PC-3 (cell line): ENCODE measurements at regions not wholly inside any gene's neighbourhood (a gene's known extent, or its start where the extent isn't known, plus 50 kb on each side); places are given as distances from the start of the nearest gene placed in this dataset.

Experiments
- ATAC-seq: fragments of 200-7000 bp; cut with Tn5 transposase; 2 replicates; pipeline ENCODE4 v1.9.1; 2020; ENCODE audit warnings: mild to moderate bottlenecking, moderate library complexity
- BruUV-seq: library from RNA; stranded (reverse); fragments of 400-500 nt; replicated peaks from 2 replicates; lab custom pipeline; 2021; lab: Mats Ljungman, UMichigan
- CTCF ChIA-PET: fragments of 300-600 bp; sonication (Branson Sonifier 250); formaldehyde crosslinking; loops from one replicate; lab custom pipeline; 2022; ENCODE audit warnings: antibody characterized with exemption; lab: Charles Lee
- POLR2A ChIA-PET: fragments of 300-600 bp; sonication (Branson Sonifier 250); formaldehyde crosslinking; loops from one replicate; lab custom pipeline; 2022; ENCODE audit warnings: antibody characterized with exemption; ENCODE audit not compliant: unreplicated experiment; lab: Charles Lee
- DNase-seq: peaks from one replicate; pipeline ENCODE4 v3.0.0-alpha.2; 2015
- H2AFZ ChIP-seq: fragments of 300-600 bp; sonication (generic); 2 replicates; pipeline ENCODE4 v1.6.0; 2016; ENCODE audit warnings: antibody characterized with exemption, low read length
- H3F3A ChIP-seq: fragments of 300-600 bp; sonication (generic); one replicate; pipeline ENCODE4 v1.6.0; 2017; ENCODE audit warnings: antibody characterized with exemption, low read length, control low read depth, mild to moderate bottlenecking; ENCODE audit not compliant: unreplicated experiment
- H3K27ac ChIP-seq: fragments of 300-600 bp; sonication (generic); 2 replicates; pipeline ENCODE4 v1.5.1; 2016; ENCODE audit warnings: mild to moderate bottlenecking, low read length
- H3K27me3 ChIP-seq: fragments of 300-600 bp; sonication (generic); 2 replicates; pipeline ENCODE4 v1.6.1; 2016; ENCODE audit warnings: low read length, mixed read lengths
- H3K36me3 ChIP-seq: fragments of 300-600 bp; sonication (generic); 2 replicates; pipeline ENCODE4 v1.6.1; 2016; ENCODE audit warnings: low read depth, mixed run types, low read length, mixed read lengths
- H3K4me1 ChIP-seq: fragments of 300-600 bp; sonication (generic); 2 replicates; pipeline ENCODE4 v1.5.1; 2016; ENCODE audit warnings: low read length; ENCODE audit not compliant: insufficient read depth
- H3K4me2 ChIP-seq: fragments of 300-600 bp; sonication (generic); 2 replicates; pipeline ENCODE4 v1.6.0; 2016; ENCODE audit warnings: low read length
- H3K4me3 ChIP-seq: fragments of 300-600 bp; sonication (generic); 2 replicates; pipeline ENCODE4 v1.5.1; 2016; ENCODE audit warnings: mild to moderate bottlenecking, low read length, mixed read lengths
- H3K79me2 ChIP-seq: fragments of 300-600 bp; sonication (generic); 2 replicates; pipeline ENCODE4 v1.6.1; 2017; ENCODE audit warnings: low read length, mixed read lengths
- H3K9ac ChIP-seq: fragments of 300-600 bp; sonication (generic); 2 replicates; pipeline ENCODE4 v1.6.0; 2016; ENCODE audit warnings: mild to moderate bottlenecking, low read length
- H3K9me2 ChIP-seq: fragments of 300-600 bp; sonication (generic); replicated peaks from 2 replicates; pipeline ENCODE4 v1.6.1; 2016; ENCODE audit warnings: mixed run types, low read length, mixed read lengths
- H3K9me3 ChIP-seq: fragments of 300-600 bp; sonication (generic); 2 replicates; pipeline ENCODE4 v1.6.1; 2016; ENCODE audit warnings: low read length, mixed read lengths
- H4K20me1 ChIP-seq: fragments of 300-600 bp; sonication (generic); 2 replicates; pipeline ENCODE4 v1.6.1; 2016; ENCODE audit warnings: low read length, mixed read lengths
- CTCF ChIP-seq: fragments of 300-600 bp; sonication (generic); conservative IDR thresholded peaks from 2 replicates; pipeline ENCODE4 v1.5.1; 2017; ENCODE audit warnings: antibody characterized with exemption, low read depth, mild to moderate bottlenecking, low read length
- EZH2 ChIP-seq: fragments of 300-600 bp; sonication (generic); IDR thresholded peaks from one replicate; pipeline ENCODE4 v1.6.1; 2017; ENCODE audit warnings: antibody characterized with exemption, mild to moderate bottlenecking, low read length; ENCODE audit not compliant: unreplicated experiment
- EZH2phosphoT487 ChIP-seq: fragments of 300-600 bp; sonication (generic); IDR thresholded peaks from 2 replicates; pipeline ENCODE4 v1.6.1; 2018; ENCODE audit warnings: mild to moderate bottlenecking, antibody characterized with exemption, low read length, borderline replicate concordance
- intact Hi-C: fragments of 100-400 bp; cut with micrococcal nuclease; formaldehyde crosslinking; loops from 2 replicates; pipeline ENCODE4 v1.9.0; 2023

DNA sequence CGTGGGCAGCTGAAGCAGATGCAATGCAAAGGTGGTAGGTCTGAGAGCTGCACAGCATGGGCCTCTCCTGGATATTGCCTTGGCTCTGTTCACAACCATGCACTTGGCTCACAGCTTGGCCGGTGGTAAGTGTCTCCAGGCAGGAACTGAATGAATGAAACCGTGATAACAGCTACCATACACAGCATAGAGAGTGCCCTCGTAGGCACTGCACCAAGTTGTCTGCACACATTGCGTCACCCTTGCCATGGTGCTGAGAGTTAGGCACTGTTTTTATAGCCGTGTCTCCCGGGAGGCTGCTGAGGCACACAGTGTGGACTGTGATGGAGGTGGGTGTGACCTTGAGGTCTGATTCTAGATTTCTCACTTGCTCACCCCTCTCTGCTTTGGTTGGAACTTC is 157.6 kb upstream of the VASH1 start:
- Histone ChIP-seq H3K79me2 (no peaks in the 10 kb centered on the region), H3K36me3 (no peaks in the 10 kb centered on the region), H3K27me3 (peaks cover 79% of the 10 kb centered on the region), H3K27ac (no peak overlapping the region), H3K9me2 (no peaks in the 10 kb centered on the region), H3K4me2 (no peak overlapping the region), H4K20me1 (no peaks in the 10 kb centered on the region), H3K4me3 (no peak overlapping the region), H3F3A (no peaks in the 10 kb centered on the region), H2AFZ (no peak overlapping the region), H3K9me3 (no peaks in the 10 kb centered on the region), H3K9ac (no peak overlapping the region), H3K4me1 (no peaks in the 10 kb centered on the region)
- intact Hi-C loops, result no loop called here
- POLR2A ChIA-PET, result no interaction called here
- BruUV-seq, result no TSS peak
- DNase-seq (no peak), ATAC-seq (no peak)
- TF ChIP-seq CTCF, result no peak
- no peak for TF ChIP-seq EZH2phosphoT487
- TF ChIP-seq EZH2, result no peak
- CTCF ChIA-PET, result no interaction called here

- POLR2A ChIA-PET, result no interaction called here
- H3K9me2 ChIP-seq, result no peaks in the 10 kb centered on the region
- H3K4me2 ChIP-seq, result no peak overlapping the region
- H3K9me3 ChIP-seq, result no peaks in the 10 kb centered on the region
- no peaks in the 10 kb centered on the region for H3F3A ChIP-seq
- H2AFZ ChIP-seq, result no peak overlapping the region
- DNase-seq, result no peak
- TF ChIP-seq EZH2phosphoT487 (no peak), CTCF (no peak), EZH2 (no peak)
- peaks cover 61% of the 10 kb centered on the region for H3K27me3 ChIP-seq
- CTCF ChIA-PET, result no interaction called here
- BruUV-seq, result no TSS peak
- no peaks in the 10 kb centered on the region for H3K4me1 ChIP-seq
- no peaks in the 10 kb centered on the region for H3K36me3 ChIP-seq
- intact Hi-C loops, result no loop called here
- no peak for ATAC-seq
- no peak overlapping the region for H3K4me3 ChIP-seq
- H3K9ac ChIP-seq, result no peak overlapping the region
- H4K20me1 ChIP-seq, result no peaks in the 10 kb centered on the region
- H3K79me2 ChIP-seq, result no peaks in the 10 kb centered on the region
- H3K27ac ChIP-seq, result no peak overlapping the region
Measured at GRCh38 chr14:76607510-76607909, 153.8 kb upstream of the VASH1 start.

DNA sequence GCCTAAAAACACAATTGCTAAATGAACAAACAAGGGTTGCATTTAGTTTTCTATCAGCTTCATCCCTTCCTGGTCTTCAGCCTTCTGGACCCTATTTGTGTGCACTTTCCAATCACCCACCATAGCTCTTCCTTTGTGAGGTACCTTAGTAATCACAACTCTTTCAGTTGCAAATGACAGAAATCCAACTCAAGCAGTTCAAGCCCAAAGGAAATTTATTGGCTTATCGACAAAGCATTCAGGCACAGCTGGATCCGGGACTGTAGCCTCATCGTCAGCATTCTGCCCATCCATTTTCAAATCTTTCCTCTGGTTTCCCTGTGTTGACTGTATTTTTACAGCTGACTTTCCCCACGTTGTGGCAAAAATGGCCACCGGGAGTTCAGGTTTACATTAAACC is 148.6 kb upstream of the VASH1 start:
- Histone ChIP-seq H3K4me1 (no peaks in the 10 kb centered on the region), H3K9me3 (peaks cover 5% of the 10 kb centered on the region; the same call in 1 of the 2 replicates), H3F3A (no peaks in the 10 kb centered on the region), H2AFZ (no peak overlapping the region), H3K4me3 (no peak overlapping the region), H3K36me3 (no peaks in the 10 kb centered on the region), H3K27me3 (peaks cover 40% of the 10 kb centered on the region), H3K4me2 (no peak overlapping the region), H3K79me2 (no peaks in the 10 kb centered on the region), H3K9me2 (no peaks in the 10 kb centered on the region), H4K20me1 (no peaks in the 10 kb centered on the region), H3K9ac (no peak overlapping the region), H3K27ac (no peak overlapping the region)
- intact Hi-C loops, result no loop called here
- ATAC-seq (no peak), DNase-seq (no peak)
- no TSS peak for BruUV-seq
- POLR2A ChIA-PET, result no interaction called here
- CTCF ChIA-PET, result no interaction called here
- TF ChIP-seq EZH2 (no peak), EZH2phosphoT487 (no peak), CTCF (no peak)
